Fibroblast of gingiva (primary cell): ENCODE measurements at regions not wholly inside any gene's neighbourhood (a gene's known extent, or its start where the extent isn't known, plus 50 kb on each side); places are given as distances from the start of the nearest gene placed in this dataset.
A peak's percentile ranks its signal among the peaks of the same experiment; 100 is the strongest.
"Not testable (repeated sequence)": the region's sequence is repeated elsewhere in the genome, so short reads cannot be mapped to it uniquely, and the experiment has no call there.

Experiments used
- DNase-seq: peaks from one replicate; pipeline ENCODE4 v3.0.0-alpha.2; 2011; ENCODE audit warnings: low read depth

- not testable (repeated sequence) for DNase-seq
These were observed 281.6 kb upstream of the NOTCH2NLA start for GRCh38 chr1:146510248-146510983.

GRCh38 chr1:146504121-146504520, 275.3 kb upstream of the NOTCH2NLA start:
- not testable (repeated sequence) for DNase-seq

GRCh38 chr1:146487555-146487954, 258.7 kb upstream of the NOTCH2NLA start:
- DNase-seq, result not testable (repeated sequence)

DNA sequence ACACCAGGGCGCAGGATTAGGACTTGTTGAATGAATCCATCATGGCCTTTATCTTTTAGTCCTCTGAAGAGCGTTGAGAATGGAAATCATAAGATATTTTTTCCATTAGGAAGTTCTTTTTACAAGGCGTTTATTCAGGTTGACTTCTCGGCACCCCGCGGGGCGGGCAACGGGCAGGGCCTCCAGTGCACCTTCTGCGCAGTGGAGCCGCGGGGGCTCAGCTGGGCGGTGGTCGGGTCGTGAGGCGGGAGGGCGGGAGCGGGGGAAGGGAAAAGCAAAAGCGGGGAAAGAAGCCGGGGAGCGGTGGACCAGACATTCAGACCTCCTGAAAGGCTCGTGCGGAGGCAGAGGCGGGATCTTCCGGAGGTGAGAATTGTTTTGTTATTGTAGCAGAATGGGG, 258.3 kb upstream of the NOTCH2NLA start:
- not testable (repeated sequence) for DNase-seq

GRCh38 chr1:146486300-146487014, 257.6 kb upstream of the NOTCH2NLA start:
- not testable (repeated sequence) for DNase-seq

- DNase-seq, result not testable (repeated sequence)
These were observed 255.4 kb upstream of the NOTCH2NLA start for GRCh38 chr1:146484195-146484594.

GRCh38 chr1:146479188-146479587, 250.4 kb upstream of the NOTCH2NLA start:
- DNase-seq, result not testable (repeated sequence)

- not testable (repeated sequence) for DNase-seq
These were observed 249.4 kb upstream of the NOTCH2NLA start for GRCh38 chr1:146478125-146478720.

DNA sequence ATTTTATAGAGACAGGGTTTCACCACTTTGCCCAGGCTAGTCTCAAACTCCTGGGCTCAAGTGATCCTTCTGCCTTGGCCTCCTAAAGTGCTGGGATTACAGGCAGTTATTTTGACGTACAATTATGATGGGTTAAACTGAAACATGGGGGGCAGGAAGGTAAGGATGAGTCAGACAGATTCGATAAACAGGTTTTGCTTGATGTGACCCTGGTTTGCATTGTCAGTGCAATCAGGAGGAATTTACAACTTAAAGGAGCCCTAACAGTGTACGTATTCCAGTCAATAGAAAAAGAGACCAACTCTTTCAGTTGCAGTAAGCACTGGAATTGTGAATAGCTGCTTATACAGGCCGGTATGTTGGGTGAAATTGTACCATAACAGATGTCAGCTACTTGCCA, 246.3 kb upstream of the NOTCH2NLA start:
- DNase-seq, result not testable (repeated sequence)

DNA sequence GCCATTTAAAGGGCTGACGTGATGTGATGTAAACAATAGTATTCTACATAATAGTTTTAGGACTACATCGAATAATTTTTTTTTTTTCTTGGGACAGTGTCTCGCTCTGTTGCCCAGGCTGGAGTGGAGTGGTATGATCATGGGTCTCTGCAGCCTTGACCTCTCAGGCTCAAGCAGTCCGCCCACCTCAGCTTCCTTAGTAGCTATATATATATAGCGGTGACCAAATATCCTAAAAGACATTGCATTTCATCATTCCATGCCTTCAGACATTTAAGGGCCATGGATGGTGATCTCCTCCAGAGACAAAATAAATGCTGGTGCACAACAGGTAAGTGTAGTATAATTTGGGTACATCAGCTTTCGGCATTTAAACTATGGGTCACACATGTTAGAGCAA, 245.4 kb upstream of the NOTCH2NLA start:
- DNase-seq, result not testable (repeated sequence)

- DNase-seq, result peak; percentile 27
These were observed 243.5 kb upstream of the NOTCH2NLA start for GRCh38 chr1:146472192-146472861.

DNA sequence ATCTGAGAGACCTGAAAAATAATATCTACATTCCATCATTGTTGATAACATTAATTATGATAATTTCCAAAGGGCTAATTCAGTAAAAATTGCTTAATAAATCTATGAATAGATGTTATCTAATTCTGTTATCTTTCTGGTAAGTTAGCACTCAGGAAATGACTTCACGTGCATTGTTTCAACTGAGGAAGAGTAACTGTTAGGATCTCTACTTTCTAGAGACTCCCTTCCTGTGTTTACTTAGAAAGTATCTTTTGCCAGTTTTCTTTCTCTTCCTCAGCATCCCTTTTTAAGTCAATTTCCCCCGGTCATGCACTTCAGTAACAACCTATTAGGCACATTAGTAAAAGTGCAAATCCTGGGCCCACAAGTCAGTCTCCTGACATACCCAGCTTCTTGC, 231.1 kb upstream of the NOTCH2NLA start:
- not testable (repeated sequence) for DNase-seq

- not testable (repeated sequence) for DNase-seq
These were observed 230.5 kb upstream of the NOTCH2NLA start for GRCh38 chr1:146459308-146459707.

GRCh38 chr1:146448877-146449246, 220.0 kb upstream of the NOTCH2NLA start:
- DNase-seq, result not testable (repeated sequence)

- not testable (repeated sequence) for DNase-seq
These were observed 219.5 kb upstream of the NOTCH2NLA start for GRCh38 chr1:146448212-146448876.

GRCh38 chr1:146443871-146444222, 215.0 kb upstream of the NOTCH2NLA start:
- DNase-seq, result not testable (repeated sequence)

DNA sequence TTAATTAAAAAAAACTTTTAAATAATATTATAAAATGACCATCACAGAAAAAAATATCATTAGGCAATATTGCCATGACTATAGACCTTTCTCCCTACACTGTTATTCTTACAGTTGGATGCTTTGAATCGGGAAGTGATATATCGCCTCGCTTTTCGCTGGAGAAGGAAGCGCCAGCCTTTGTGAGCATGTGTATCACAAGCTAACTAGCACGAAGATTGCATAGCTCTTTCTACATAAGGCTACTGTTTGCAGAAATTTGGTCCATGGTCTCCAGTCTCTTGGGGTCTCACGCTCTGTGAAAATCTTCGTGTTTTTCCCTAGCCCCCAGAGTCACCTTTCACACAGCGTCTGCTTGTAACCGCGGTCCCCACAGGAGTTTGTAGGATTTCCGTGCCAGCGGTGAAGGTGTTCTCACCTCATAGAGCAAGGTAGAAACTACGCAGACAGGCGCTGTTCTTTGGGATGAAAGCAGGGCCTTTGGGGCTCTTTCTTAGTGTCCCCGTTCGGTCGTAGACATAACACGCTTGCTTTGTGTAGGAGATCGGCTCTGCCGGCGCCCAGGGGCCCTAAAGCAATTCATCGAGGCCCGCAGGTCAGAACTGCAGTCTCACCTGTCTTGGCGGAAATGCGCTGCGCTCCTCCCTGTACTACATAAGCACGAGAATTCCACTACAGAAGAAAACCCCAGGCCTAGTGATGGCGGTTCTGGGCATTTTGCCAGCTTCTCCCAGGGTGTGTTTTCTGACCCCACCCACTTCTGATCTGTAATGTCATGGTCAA, 214.5 kb upstream of the NOTCH2NLA start:
- not testable (repeated sequence) for DNase-seq

- not testable (repeated sequence) for DNase-seq
These were observed 209.7 kb upstream of the NOTCH2NLA start for GRCh38 chr1:146438543-146438942.

GRCh38 chr1:146416642-146417041, 187.8 kb upstream of the NOTCH2NLA start:
- not testable (repeated sequence) for DNase-seq

DNA sequence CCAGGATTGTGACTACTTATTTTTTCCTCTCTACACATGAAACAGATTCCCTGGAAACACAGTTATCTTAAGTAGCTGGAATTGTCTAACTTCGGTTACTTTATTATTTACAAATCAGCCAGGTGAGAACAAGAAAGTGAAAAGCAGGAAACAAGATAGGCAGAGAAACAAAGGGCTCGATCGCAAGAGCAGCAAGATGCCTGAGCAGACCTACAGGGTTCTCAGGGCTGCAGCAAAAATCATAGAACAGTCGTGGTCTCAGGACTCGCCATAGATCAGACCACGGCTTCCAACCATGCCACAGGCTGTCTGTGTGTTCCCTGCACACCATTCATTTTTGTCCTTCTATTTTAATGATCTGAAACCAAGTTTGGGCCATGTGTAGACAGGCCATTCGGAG, 186.2 kb upstream of the NOTCH2NLA start:
- DNase-seq, result not testable (repeated sequence)

- DNase-seq, result peak; percentile 6
These were observed 185.1 kb upstream of the NOTCH2NLA start for GRCh38 chr1:146413911-146414310.
